Activated CD4-positive, alpha-beta T cell treated with anti-CD3 and anti-CD28 coated beads, Interleukin-2, amount 50 U/mL, for 4 hours (primary cell): ENCODE measurements at regions not wholly inside any gene's neighbourhood (a gene's known extent, or its start where the extent isn't known, plus 50 kb on each side); places are given as distances from the start of the nearest gene placed in this dataset.

Source experiments
- DNase-seq, 2 experiments: peaks; one replicate each; pipeline ENCODE4 v3.0.0-alpha.2; 2020

DNA sequence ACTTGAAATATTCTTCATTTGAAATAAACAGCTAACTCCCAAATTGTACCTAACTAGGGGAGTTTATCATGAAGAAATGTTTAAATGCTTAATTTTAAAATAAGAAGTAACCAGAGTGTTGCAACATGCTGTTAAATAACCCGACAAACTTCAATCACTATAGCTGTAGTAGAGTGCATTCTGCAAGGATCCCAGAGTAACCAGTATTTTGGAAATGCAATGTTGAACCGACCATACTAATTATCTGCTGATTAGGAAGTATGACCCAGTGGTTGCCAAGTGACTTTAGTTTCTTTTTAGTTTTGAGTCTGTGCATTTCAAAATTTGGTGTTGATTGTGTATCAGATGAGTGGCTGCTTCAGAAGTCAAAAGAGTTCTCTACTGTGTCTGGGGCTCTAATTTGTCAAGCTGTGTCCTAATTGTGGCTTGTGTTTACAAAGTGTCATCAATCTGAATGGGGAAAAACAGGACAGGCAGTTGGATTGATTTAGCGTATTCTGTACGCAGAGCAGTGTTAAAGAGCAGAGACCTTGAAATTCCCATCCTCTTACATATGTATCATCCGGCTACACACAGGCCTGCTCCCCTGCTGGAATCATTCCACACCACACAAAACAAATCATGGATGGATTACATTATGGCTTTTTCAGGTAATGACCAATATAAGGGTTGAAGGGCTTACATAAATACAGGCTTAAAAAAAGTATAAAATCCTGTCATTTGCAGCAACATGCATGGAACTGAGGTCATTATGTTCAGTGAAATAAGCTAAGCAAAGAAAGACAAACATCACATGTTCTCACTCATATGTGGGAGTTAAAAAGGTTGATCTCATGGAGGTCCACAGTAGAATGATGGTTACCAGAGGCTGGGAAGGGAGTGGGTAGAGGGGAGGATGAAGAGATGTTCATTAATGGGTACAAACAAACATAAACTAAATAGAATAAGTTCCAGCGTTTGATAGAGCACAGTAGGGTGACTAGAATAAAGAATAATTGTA lies 351.5 kb downstream of the KLF12 start:
- no peak for DNase-seq

DNA sequence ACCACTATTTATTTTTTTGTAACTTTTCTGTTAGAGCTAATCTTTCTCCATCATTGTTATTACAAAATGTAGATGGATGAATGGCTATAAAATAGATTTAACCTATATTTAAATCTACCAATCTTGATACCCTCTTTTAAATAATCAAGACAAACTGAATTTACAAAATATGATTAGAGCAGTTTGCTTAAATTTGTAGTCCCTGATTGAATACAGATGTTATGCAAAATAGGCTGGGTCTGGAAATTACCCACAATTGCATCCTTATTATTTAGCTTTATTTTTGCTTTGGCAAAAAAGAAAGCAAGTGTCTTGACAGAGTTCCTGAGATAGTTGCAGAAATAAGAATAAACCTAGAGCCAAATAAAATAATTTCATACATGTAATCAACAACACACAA lies 352.8 kb downstream of the KLF12 start:
- no peak for DNase-seq

DNA sequence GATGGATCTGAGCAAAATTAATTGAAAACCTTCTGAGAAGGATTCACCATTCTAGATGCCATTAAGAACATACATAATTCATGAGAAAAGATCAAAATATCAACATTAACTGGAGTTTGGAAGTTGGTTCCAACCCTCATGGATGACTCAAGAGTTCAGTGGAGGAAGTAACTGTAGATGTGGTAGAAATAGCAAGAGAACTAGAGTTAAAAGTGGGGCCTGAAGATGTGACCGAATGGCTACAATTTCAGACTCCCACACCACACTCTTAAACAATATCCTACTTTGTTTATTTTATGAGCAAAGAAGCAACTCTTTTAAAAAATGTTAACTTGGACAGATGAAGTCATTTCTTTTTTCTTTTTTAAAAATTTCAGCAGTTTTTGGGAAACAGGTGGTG lies 354.3 kb downstream of the KLF12 start:
- no peak for DNase-seq

DNA sequence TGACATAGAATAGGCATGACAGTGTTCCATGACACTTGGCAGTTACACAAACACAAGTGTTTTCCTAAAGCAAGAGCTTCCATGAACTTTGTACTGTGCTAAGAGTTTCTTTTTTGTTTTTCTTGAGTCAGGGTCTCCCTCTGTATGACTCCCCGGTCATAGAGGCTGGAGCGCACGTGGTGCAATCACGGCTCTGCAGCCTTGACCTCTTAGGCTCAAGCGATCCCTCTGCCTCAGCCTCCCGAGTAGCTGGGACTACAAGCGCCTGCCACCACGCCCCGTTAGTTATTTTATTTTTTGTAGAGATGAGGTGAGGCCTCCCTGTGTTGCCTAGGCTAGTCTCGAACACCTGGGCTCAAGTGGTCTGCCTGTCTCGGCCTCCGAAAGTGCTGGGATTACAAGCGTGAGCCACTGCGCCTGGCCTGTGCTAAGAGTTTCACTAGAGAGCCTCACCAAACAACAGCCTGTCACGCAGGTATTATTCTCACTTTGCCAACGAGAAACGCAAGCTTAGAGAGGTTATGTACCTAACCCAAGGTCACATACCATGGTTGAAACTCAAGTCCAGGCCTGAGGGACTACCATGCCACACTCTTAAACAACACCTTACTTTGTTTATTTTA lies 355.9 kb downstream of the KLF12 start:
- DNase-seq = no peak

DNA sequence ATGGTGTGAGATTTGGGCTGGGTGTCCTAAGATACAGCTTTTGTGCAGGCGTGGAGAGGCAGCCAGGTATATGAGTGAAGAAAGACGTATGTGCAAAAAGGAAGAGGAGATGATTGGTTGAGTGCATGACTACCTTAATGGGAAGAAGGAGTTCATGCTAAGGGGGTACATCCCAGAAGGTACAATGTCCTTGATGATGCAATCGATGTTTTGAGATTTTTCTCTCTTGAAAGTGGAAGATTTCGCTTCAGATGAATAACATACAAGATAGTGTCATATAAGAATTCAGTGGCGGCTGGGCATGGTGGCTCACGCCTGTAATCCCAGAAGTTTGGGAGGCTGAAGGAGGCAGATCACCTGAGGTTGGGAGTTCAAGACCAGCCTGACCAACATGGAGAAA lies 357.1 kb downstream of the KLF12 start:
- no peak for DNase-seq

DNA sequence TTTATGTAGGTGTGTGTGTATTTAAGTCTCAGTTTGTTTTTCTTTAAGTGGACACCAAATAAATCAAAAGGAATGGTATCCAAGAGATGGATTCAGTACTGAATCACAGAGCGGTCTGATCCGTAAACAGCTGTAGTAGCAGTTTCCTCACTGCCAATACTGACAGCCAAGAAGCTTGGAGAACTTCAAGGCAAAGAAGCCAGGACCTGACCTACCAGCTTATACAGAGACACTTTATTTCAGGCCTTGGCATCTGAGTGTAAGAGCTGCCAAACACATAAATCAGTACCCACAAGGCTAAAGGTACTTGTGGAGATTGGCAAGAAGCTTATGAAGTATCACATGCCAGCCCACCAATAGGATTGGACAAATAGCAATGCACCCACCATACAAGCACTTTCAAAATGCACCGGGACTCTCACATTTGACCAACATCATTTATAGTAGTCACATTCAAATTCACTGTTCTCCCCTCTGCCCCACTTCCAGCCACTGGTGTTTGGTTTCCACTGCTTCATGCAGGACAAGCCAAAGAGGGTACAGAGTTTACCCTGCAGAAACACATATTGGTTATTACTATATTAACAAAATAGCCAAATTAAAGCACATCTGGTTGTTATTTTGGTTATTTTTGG lies 357.9 kb downstream of the KLF12 start:
- no peak for DNase-seq

DNA sequence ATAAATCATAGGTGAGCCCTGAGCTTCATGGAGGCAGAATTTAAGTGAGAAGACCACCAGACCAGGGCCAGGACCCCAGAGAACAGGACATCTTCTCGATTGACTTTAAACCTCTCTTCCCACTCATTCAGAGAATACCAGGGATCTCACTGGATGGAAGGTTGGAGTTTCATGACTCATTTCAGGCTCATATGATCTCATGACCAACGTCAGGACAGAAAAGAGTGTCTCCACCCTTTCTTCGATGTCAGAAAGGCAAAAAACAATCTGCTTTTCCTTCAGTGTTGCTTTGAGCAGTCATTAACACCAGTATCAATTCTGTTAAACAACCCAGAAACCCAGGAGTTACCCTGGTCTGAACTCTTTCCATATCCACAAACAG lies 361.0 kb downstream of the KLF12 start:
- DNase-seq = no peak

DNA sequence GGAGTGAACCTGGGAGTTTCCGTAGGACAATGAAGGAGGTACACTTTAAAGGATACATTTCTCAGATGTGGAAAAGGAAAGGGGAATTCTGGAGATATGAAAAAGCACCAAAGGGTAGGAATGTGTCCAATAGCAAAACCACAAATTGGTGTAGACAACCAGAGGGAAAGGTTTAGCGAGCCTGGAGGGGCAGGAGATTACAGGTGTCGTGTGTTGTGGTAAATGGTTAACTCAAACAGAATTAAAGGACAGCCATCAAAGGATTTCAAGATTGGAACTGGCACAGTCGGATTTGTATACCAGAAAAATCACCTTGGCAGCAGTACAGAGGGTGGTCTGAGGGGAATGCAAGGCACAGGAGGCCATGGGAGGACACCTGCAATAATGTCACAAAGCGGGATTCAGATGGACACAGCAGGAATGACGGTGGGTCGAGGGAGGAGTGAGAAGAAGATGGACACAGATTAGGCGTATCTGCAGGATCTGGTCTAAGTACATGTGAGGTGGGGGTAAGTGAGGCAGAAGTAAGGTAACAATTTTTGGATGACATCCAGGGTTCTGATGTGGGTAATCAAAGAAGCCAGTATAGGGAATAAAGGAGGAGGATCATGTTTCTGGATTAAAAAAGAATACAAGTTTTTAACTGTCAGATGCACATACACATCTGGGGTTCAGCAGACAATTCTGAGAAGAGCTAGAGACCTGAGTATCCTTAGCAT lies 361.6 kb downstream of the KLF12 start:
- DNase-seq = no peak

DNA sequence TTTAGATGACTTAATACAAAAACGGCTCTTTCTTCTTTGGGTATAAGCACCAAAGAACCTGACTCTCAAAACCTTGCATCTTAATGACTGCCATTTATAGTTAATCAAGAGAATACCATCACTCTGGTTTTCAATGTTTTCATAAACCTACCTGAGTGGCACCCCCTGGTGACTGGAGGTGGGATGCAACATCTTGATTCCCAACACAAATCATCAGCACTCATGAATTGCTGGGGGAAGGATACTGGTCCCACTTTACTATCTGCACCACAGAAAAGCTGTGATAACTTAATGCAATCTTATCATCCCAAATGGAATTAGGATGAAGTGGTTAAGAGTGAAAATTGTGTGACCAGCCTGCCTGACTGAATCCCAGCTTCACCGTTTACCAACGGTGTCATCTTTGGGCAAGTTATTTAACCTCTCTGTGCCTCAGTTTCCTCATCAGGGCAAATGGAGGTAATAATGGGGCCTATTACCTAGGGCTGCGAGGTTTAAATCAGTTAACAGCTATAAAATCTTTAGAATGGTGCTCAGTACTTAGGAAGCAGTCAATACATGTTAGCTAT lies 366.4 kb downstream of the KLF12 start:
- peak; percentile 19 to 24 for DNase-seq

DNA sequence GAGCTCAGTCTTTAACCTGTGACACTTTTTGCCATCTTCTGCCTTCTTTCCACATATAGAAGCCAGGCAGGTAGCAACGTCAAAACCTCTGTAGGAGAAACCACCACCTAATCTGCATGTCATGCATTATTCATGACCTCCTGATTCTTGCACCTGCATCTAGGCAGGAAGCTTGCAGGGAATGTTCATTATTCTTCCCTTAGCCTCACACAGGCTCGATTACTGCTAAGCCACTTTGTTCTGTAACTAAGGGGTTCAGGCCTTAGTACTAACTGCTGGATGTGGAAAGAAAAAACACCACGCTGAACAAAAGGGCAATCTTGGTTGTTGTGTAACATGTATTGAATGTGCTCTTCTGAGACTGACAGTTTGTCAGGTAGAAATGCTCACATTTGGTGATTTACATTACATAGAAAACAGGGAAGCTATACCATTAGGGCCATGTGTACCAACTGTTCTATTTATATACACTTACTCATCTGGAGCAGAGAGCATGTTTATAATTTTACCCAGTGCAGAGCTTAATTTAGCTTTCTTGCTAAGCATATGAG lies 366.9 kb downstream of the KLF12 start:
- DNase-seq = no peak

DNA sequence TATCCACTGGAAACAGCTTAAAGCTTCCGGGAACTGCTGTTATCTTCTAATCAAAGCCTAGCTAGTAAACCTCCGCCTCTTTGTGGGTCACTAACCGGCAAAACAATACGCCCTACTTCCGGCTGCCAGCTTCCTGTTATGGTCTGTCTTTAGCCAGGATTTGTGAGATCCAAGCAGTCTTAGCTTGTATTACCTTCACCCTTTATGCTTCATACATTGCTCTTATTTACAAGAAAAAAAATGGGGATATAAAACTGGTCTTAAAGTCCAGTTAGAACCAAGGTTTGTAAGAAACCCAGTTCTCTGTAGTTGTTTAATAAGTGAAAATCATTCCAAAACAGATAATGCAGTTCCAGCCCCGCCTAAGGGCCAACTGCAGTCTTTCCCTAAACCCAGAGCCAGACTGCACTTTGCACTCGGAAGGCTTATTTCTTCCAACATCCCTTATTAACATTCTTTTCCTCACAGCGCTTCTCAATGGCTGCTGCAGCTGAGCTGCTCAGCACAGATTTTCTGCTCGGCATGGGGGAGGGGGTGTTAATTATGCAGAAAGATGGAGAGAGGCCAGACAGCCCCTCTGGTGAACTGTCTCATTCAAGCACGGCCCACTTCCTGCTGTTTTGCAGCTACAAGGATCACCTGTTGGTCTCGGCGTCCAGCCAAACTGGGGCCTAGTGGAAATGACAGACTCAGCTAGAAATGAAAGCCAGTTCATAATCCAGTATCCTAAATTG lies 368.4 kb downstream of the KLF12 start:
- DNase-seq = peak; percentile 65 to 69

DNA sequence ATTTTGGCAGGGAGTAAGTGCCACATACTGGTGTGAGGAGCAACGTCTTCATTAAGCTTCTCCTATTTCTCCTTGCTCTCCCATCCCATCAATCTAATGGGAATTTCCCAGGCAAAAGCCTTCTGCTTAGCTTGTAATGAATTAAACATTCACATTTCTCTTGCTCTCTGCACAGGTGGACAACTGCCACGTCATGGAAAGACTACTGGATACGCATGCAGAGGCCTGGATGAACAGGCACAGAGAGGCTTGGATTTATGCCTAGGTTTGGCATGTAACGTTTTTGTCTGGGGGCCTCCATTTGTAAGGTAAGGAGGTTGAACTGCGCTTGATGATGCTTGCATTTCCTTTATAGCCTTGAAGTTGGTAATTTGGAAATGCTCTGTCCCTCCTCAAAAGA lies 374.8 kb downstream of the KLF12 start:
- DNase-seq = no peak

DNA sequence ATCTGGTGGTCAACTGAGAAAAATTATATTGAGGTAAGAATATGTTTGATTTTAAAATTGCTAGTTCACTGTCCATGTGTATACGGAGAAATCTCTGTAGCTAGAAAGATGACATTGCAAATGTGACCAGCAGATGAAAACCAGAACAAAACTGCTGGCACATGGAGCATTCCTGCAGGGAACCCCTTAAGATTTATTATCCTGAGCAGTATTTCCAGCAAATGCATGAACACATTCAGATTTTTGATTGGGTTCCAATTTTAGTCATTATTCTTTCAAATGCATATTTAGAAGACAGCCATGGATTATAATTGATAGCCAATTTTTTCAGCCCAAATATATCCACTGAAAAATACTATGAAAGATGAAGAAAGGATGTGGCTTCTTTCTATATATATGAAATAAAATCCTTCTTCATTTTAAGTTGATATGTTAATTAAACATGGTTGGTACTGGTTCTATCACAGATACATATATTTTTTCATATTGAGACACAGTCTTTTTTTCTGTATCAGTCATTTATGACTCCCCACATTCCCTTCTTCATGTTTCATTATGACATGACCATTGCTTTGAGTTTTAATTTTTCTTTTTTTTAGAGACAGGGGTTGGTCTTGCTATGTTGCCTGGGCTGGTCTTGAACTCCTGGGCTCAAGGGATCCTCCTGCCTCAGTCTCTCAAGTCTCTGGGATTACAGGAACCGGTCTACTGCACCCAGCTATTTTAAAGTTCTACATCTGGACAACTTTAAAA lies 376.5 kb downstream of the KLF12 start:
- no peak for DNase-seq

DNA sequence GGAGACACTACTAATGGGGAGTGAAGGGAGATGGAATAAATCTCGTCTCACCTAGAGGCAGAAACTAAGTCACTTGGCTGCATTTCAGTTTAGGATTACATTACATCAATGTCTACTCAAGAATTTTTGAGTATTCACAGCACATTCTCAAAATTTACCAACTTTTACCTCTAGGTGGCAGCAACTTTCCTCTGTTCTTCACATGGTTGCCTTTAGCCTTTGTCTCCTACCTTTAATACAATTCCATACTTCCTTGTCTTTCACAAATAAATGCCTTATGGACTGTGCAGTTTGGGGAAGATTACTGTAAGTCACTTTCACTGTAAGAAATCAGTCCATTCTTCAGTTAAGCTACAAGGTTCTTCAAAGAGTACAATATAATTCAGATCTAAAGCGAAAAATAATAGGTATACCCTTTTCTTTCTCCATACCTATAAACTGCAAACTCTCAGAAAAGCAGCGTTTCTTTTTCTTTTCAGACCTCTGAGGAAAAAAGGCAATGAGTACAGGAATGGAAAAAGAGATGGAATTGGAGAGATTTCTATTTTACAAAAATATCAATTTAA lies 379.4 kb downstream of the KLF12 start:
- DNase-seq = no peak

DNA sequence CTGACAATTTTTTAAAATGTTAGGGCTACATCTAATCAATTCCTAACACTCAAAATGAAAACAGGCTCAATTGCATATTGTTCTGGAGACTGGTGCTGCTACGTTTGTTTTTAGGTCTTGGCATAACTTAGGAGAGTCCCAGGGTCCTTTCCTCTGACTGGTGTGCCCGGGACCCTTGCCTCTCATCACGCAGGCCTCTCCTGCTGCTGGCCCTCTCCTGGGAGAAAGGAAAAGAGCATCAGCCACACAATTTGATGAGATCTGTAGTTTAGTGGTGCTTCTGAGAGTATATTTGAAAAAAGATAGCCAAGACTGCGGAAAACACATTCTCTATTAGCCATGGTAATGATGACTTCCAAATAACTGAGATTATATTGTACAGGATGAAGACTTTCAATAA lies 380.0 kb downstream of the KLF12 start:
- no peak for DNase-seq

DNA sequence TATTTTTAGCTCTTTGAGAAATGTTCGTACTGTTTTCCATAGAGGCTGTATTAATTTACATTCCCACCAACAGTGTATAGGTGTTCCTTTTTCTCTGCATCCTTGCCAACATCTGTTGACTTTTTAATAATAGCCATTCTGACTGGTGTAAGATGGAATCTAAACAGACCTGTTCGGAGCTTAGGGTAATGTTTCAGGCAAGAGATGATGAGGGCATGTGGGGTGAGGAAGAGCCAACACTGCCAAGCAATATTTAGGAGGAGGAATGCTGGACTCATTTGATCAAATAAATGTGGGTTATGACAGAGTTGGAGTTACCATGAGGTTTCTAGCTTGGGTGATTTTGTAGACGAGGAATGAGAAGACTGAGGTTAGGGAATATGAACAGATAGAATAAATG lies 382.9 kb downstream of the KLF12 start:
- DNase-seq = no peak

DNA sequence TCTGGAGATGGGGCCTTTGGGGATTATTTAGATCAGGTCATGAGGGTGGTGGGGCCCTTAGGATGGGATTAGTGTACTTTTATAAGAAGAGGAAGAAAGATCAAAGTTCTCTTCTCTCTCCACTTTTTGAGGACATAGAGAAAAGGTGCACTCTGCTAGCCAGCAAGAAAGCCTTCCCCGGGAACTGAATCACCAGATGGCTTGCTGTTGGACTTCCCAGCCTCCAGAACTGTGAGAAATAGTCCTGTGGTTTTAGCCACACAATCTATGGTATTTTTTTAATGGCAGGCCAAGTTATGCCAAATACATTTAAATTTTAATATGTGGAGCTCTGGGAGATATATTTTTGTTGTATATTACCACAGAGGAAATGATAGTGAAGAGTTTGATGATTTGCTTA lies 385.8 kb downstream of the KLF12 start:
- no peak for DNase-seq

DNA sequence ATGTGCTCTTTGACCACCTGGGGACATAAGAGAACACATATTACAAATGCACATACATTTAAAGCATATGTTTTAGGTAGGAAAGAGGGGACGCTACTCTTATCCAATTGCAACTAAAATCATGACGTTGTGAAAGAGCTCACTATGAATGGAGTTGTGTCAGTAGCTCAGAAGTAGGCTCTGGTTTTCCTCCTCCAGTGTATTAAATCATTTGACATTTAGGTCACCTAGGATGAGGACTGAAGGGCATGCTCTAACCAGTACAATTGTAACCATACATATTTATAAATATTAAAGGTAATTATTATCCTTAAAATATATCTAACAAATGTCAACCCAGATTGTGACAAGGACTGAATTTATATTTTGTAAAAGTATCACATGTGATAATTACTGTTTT lies 389.0 kb downstream of the KLF12 start:
- DNase-seq = no peak

DNA sequence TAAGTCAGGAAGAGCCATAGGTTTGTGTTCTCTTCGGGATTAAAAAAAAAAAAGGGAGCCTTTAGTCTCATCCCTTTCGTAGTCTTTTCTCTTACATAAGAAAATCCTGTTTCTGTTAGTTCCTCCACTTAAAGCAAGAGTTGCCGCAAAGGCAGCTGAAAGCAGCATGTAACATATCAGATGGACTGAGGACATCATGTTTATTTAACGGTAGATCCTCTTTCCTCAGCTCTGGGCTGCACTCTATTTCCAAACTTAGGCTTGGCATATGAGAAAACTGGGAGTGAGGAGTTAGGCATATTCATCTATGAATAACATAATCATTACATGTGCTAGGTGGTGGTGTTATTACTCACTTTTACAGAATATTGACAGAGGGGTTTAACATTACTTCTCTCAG lies 391.2 kb downstream of the KLF12 start:
- DNase-seq = no peak

DNA sequence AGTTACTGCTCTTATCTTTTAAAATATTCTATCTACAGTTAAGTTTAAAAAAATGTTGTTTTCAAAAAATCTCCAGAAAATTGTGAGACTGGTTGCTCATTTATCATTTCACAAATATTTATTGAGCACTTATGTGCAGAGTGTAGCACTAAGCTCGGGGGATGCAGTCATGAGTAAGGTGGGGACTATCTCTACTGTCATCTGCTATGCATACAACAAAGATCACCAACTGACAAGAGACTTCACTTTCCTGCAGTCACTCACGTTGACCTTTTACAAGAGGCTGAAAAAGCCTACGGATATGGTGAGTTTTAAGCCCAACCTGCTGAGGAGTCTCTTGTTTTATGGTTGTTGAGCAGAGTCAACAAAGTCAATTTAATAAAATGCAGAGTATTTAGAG lies 392.5 kb downstream of the KLF12 start:
- no peak for DNase-seq

DNA sequence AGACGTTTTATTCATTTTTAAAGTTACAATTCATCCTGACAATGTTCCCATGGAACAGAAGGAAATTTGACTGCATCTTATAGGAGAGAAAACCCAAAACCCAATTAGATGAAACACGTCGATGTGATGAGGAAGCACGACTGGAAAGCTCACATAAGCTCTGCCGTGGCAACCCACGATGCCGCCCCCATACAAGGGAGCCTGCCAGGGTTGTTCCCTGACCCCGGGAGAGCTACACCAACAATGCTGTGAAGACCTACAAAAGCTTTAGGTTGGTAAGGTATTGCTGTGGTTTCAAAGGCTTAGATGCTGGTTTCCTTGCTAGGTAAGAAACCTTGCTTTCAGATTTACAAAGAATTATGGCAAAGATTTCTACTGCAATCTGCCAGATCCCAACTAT lies 393.1 kb downstream of the KLF12 start:
- no peak for DNase-seq
